ENCODE measurements at regions not wholly inside any gene's neighbourhood (a gene's known extent, or its start where the extent isn't known, plus 50 kb on each side); places are given as distances from the start of the nearest gene placed in this dataset.
"Not testable (repeated sequence)": the region's sequence is repeated elsewhere in the genome, so short reads cannot be mapped to it uniquely, and the experiment has no call there.

DNA sequence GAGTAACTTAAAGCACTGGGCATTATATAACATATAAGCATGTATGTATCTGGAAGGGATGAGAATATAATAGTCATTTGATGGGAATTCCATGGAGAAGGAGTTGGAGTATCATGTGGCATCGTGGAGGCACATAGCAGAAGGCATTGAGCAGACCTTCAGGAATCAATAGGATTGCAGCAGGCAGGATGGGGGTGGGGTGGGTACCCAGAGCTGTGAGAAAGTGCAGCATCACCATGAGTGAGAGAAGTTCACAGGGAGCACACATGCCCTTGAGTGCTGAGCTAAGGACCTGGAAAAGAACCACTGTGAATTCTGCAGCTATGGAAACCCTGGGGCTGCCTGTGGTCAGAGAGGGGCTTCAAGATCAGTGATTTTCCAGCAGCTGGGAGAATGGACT lies 57.3 kb downstream of the MED10 start:
- DNase-seq: no peak

DNA sequence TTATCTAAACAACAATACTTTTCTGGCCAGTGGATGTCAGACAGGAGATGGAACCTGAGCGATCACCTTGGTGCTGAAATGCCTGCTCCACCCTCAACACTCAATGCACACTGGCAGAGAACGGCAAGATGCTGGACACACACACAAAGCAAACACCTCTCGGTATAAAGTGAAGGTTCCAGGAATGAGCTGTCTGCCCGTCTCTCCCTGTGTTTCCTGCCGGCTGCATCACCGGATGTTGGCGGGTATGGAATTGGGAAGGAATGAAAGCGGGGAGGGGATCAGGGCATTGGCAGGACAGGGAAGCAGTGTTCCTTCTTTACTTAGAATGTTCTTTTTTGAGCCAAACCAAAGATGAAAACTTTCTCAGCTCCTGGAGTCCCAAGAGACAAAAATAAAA lies 59.2 kb downstream of the MED10 start:
- no peak for DNase-seq

DNA sequence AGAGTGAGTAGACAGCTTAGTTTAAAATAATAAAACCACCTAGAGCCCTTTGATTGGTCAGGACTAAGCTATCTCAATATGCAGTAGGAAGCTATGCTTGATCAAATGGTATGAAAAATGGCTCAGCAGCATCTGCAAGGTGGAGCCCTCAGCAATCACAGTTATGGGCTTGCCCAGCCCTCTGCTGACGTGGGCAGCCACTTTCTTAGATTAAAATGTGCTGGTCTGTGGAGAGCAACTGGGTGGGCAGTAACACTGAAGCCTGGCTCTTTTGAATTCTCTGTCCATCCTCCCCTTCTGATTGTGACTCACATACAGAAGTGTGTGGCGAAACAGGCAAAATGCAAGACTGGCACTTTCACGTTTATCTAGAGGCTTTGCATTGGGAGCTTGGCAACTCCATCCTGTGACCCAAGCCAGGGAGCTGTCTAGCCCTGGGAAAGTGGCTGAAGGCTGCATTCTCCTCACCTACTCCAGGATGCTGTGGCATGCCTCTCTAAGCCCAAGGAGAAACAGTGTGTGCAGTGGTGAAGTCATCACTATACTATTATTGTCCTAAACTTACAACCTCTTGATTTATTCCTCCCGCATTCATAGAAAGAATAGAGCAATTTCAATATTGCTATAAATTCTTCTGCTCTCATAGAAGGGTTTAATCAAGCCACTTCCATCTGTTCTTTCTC lies 61.1 kb downstream of the MED10 start:
- DNase-seq: no peak

DNA sequence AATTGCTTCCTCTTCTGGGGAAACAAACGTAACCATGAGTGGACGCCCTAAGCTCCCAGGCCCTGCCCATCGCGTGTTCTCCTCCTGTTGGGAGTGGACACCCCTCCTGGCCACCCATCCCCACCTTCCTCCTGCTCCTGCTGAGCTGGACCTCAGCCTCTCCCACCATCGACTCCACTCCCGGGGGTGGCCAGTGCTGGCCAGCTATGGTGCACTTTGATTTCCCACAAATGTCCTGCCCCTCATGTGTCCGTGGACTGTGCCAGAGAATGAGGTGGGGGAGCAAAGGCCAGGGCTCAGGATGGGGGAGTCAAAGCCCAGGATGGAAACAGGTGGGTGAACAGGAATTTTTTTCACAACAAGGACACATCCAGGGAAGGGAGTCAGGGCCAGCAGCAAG lies 62.8 kb downstream of the MED10 start:
- DNase-seq: no peak

DNA sequence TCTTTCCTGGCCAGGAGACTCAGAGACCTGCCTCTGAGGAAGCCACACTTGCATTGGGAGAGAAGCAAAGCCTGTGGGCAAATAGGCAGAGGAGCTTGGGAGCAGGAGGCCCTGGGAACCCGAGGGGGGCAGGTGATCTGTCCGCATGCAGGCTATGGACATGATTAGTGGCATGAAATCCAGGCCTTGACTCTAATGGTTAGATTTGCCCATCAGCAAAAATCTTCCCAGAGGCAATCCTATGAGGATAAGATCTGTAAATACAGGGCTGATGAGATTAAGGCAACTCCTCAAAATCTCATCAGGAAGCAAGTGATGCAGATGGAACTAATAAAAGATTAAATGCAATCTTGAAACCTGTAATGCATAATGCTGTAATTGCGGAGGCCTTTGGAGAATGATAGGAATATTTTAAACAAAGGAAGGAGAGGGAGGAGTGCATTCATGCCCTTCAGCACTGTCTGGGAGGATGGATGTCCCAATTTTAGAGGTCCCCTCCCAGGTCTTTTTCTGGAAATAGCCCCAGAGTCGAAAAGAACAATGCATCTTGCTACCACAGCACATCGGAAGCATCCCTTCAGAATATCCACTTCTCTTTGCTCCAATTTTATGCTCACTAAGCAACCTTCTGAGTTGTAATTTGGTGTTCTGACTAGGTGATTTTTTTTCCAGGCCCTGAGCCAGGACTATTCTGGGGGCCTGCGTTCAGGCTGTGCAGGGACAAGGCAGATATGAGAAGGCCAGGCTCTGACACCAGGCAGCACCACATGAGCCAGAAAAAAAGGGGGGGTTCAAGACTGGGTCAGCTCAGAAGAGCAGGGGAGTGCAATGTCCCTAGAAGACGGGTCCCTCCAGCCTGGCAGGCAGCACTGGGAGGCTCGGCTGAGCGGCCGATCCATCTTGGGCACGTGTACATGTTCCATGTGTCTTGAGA lies 66.5 kb downstream of the MED10 start:
- DNase-seq: no peak

DNA sequence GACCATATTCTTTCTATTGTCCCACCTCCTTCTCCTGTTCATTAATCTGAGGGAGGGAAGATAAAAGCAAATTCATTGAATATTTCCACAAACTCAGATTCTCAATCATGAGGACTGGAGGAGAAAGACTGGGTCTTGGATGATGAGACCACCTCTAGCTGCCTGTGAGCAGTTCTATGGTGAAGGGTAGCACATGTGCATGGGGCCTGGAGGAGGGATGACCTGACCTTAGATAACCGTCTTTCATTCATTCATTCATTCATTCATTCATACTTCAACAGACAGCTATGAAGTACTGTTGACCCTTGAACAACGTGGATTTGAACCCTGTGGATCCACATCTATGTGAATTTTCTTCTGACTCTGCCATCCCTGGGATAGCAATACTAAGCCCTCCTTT lies 68.4 kb downstream of the MED10 start:
- no peak for DNase-seq

DNA sequence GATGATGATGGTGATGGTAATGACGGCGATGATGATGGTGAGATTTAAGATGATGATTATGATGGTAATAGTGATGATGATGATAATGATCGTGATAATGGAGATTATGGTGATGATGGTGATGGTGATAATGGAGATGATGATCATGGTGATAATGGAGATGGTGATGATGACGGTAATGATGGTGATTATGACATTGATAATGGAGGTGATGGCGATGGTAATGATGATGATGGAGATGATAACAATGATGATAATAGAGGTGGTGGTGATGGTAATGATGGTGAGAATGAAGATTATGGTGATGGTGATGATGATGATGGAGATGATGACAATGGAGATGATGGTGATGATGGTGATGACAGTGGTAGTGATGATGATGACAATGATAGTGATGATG lies 69.7 kb downstream of the MED10 start:
- DNase-seq: no peak

DNA sequence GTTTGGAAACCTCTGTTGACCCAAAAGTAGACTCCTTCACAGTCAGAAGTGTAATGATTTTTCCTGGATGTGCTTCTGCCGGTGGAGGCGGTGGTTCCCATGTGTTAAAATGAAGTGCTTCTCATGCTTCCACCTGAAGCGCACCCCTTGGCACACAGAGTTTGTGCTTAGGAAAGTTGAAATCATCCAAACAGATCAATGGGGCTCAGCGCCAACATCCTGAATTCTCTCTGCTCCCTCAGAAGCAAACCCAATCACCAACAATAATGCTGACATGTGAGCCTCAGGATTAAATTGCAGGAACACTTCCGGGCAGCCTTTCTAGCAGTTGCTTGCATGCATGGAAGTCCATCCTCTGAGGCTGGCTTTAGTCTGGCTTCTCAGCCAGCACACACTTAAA lies 71.0 kb downstream of the MED10 start:
- no peak for DNase-seq

DNA sequence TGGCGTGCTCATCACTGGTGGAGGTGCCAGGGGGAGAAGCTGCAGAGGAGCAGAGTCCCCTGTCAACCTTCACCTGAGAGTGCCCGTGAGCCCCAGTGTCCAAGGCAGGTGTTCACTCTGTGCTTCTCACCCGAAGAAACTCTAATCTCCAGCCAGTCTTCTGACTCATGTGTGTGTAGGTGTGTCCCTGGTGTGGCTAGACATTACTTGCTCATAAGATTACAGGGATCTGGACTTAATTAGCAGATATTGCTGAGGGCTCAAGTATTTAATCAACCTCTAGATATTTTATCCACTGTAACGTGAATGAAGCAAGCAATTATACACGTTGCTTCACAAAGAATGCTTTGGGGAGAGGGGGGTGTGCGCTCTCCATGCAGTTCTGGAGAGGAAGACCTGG lies 72.5 kb downstream of the MED10 start:
- no peak for DNase-seq

DNA sequence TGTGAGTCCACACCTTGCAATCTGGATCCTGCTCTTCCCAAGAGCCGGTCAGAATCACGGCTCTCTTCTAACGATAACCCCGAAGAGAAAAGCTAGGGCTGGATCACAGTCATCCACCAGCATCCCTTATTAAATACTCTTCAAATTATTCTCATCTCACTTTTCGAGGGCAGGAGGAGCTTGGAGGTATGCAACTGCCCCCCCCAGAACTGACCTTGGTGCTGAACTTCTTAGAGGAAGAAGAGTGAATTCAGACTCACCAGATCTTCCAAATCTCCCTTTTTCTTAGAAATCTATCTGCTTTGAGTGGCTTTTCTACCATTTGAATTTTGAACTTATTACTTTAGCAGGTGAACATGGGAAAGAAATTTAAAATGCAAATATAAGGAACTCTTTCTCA lies 75.7 kb downstream of the MED10 start:
- no peak for DNase-seq

DNA sequence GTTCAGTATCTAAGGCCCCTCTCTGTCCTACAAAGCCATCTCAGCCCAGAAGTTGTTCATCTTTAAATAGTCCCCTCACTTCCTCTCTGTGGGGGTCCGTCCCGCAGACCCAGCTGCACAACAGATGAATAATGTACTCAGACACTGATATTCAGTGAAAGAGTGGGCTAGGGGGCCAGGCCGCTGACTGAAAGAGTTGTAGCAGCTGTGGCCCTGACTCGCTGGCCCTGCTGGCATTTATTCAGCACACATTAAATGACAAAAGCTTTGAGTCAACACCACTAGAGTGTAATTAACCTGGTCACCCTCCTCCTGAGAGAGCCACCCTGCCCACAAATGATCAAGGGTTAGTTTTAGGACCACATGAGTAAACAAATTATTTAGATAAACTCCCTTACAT lies 76.3 kb downstream of the MED10 start:
- no peak for DNase-seq

DNA sequence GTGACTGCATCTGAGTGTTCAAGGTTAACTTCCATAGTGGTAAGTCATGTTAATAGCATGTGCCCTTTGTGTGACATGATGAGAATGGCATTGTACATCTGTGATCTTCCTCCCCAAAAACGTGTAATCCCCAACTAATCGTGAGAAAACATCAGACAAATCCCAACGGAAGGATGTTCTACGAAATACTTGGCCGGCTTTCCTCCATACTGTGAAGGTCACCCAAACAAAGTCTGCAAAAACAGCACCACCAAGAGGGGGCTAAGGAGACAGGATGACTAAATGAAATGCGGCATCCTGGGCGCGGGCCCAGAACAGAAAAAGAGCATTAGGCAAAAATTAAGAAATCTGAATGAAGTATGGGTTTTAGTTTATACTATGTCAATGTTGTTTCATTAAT lies 81.8 kb downstream of the MED10 start:
- DNase-seq: no peak

DNA sequence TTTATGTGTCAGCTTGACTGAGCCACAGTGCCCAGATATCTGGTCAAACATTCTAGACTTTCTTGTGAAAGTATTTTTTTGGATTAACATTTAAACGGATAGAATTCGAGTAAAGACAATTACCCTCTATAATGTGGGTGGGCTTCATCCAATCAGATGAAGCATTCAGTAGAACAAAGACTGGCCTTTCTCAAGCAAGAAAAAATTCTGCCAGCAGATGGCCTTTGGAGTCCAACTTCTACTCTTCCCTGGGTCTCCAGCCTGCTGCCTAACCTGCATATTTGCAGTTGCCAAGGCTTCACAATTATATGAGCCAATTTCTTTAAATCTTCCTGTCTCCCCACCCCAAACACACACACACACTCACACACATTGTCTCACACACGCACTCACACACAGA lies 86.4 kb downstream of the MED10 start:
- no peak for DNase-seq

DNA sequence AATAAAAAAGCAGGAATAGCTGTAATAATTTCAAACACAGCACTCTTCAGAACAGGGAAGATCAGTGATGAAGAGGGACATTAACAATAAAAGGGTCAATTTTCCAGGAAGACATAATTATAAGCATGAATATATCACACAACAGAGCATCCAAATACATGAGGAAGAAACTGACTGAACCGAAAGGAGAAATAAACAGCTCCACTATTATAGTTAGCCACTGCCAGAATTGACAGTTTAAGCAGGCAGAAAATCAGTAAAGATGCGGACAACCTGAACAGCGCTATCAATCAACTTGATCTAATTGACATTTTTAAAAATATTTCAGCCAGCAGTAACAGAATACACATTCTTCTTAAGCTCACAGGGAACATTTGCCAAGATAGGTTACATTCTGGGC lies 89.1 kb downstream of the MED10 start:
- DNase-seq: no peak

DNA sequence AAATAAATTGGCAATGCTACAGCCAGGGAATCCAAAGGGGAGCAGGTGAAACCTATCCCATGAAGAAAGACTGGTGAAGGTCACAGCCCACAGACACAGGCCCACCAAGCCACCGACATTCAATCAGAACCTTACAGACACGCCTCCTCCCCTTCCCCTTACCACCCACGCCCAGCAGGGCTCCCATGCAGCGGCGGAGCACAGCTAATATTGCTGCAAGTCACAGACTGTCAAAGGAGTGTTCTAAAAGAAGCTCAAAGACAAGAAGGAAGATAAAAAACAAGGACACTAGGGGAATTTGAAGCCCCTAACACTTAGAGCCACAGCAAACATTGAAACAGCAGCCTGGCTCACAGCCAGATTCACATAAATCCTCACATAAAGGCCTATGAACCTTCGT lies 91.2 kb downstream of the MED10 start:
- no peak for DNase-seq

DNA sequence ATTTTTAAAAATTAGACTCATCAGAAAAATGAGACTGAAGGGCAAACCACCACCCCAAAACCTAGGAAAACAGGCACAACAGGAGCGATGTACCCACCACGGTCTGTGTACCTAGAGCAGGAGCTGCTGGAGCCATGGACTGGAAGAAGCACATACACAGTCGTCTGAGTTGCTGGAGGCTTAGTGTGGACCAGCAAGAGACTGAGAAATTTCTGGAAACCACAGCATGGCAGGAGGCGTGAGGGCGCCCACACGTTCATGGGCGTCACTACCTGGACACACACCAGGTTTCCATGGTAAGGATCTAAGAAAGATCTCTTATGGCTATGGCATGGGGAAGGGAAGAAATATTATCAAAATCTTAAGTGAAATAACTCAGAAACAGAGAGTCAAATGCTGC lies 91.9 kb downstream of the MED10 start:
- no peak for DNase-seq

DNA sequence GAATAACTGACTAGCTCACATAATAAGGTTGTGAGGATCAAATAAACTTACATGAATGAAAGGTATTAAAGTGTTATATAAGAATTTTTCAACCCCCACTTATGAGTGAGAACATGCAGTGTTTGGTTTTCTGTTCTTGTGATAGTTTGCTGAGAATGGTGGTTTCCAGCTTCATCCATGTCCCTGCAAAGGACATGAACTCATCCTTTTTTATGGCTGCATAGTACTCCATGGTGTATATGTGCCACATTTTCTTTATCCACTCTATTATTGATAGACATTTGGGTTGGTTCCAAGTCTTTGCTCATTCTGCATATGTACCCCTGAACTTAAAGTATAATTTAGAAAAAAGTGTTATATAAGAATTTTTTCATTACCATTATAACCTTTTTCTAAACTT lies 93.9 kb downstream of the MED10 start:
- not testable (repeated sequence) for DNase-seq

DNA sequence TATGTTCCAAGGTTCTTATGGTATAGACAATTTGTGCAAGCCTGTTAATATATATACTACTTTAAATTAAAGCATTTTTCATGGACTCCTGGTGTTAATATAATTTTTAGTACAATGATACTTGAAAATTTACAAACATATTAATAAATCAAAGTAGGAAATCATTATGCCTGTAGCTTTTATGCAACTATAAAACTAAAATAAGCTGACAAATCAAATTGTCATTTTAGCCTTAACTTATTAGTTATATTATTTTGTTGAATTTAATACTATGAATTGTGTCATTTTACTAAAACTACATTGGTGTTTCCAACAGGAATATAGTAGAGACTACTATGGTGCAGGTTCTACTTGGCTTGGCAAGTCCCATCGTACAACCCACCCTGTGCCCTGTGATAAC lies 96.0 kb downstream of the MED10 start:
- no peak for DNase-seq

DNA sequence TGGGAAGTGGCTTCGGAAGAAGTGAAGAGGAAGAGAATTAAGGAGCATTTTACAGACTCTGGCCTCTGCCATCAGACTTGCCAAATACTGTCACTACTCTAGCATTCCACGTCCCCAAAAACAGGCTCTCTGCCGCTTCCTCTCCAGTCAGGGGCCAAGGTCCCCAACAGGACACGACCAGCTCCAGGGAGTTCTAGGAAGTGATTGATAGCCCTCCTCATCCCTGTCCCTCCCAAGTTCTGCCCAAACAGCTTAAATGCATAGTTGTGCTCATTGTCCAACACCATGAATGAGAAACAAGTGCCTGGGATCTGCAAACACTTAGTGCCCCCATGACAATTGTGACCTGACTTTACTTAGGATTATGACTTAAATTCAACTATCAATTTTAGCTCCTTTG lies 96.5 kb downstream of the MED10 start:
- DNase-seq: no peak

DNA sequence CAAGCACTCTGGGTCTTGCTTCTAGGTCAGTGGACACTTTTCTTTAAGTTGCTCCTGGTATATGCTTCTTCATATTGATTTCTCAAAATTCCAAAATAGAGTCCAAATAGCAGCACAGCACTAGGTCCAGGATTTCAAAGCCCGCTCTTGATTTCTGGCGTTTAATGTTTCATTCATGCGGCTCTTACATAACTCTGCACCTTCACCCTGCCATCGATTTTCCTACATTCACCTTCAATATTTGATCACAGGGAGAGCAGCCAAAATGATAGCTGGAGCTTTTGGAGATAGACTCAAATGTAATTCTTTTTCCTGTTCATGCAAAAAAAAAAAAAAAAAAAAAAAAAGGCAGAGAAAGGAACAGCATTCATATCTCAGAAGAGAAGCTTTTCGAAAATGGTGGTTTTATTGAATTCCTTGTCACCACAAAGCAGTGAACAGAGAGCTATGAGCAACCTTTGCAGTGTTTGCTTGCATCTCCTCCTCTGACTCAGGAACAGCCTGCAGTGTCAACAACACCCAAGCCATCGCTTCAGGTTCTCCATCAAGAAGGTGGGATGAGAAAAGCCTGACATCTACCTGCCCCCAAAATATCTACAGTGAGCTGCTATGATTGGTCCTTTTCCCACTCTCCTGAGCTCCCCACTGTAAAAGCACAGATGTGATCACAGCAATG lies 97.8 kb downstream of the MED10 start:
- DNase-seq: no peak

DNA sequence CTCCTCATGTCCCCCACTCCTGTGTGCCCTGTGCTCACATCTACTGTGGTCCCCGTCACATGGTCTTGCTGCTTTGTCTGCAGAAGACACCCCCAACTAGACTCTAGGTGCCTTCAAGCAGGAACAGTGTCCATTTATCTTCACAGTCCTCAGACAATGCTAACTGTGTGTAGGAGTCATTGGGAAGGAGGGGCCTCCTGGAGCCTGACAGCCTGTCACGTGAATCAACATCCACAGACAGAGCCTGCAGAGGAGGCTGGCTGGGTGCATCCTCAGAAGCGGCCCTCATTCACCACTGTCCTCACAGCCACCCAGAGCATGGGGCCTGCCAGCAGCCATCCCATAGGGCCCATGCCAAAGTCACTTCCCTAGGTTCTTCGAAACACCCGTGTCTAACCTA lies 98.7 kb downstream of the MED10 start:
- DNase-seq: no peak

DNA sequence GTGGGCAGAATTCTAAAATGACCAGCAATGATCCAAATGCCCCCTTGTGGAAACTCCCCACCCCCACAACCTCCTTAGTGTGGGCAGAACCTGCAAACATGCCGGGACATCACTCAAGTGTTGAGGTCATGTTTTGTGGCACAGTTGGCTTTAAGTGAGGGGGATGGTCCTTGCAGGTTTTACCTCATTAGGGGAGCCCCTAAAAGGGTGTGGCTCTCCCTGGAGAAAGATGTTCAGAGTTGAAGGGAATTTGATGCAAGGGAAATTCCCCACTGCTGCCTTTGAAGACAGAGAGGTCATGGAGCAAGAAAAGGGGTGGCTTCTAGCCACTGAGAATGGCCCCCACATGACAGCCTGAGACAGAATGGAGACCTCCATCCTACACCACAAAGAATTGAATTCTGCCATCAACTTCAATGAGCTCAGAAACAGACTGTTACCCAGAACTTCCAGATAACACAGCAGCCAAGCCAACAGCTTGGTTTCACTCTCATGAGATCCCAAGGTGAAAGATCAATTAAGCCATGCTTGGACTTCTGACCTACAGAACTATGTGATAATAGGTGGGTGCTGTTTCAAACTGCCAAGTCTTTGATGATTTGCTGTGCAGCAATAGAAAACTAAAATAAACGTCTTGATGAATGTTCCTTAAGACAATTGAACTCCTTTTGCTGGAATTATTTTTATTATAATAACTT lies 103.4 kb downstream of the MED10 start:
- no peak for DNase-seq
